AML-193 (cell line): ENCODE measurements at regions not wholly inside any gene's neighbourhood (a gene's known extent, or its start where the extent isn't known, plus 50 kb on each side); places are given as distances from the start of the nearest gene placed in this dataset.

Source experiments
- DNase-seq, 2 experiments: peaks; one replicate each; lab custom pipeline; 2025; lab: John Stamatoyannopoulos, UW

DNA sequence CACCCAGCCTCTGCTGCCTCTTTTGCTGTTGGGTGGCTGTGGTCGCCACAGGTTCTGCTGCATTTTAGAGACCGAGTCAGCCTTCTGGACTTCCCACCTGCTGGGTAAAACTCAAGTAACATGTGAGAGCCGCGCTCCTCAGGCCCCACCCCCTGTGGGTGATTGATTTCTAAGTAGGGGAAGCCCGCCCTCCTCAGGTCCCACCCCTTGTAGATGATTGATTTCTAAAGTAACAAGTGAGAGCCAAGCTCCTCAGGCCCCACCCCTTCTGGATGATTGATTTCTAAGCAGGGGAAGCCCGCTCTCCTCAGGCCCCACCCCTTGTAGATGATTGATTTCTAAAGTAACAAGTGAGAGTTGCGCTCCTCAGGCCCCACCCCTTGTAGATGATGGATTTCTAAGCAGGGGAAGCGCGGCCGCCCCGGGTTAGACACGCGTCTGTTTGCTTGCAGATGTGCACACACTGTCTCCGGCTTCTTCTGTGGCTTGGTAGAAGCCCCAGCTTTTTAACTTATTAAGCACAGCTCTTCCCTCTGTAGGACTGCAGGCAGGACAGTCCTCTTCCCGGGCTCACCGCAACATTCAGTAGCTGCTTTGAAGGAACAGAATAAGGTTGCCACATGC lies 83.4 kb downstream of the FAM43A start:
- DNase-seq = peak; percentile 99 to 100

GRCh38 chr3:194772241-194773000 lies 86.7 kb downstream of the FAM43A start:
- no peak for DNase-seq

GRCh38 chr3:194773216-194773615 lies 87.5 kb downstream of the FAM43A start:
- no peak for DNase-seq

- DNase-seq = no peak
These were observed 88.2 kb downstream of the FAM43A start for GRCh38 chr3:194773771-194774455.

GRCh38 chr3:194775266-194775665 lies 89.6 kb downstream of the FAM43A start:
- no peak for DNase-seq

GRCh38 chr3:194775731-194776130 lies 90.0 kb downstream of the FAM43A start:
- DNase-seq = no peak

GRCh38 chr3:194777729-194778128 lies 92.0 kb downstream of the FAM43A start:
- DNase-seq = no peak

GRCh38 chr3:194779729-194780224 lies 94.1 kb downstream of the FAM43A start:
- DNase-seq = no peak

DNA sequence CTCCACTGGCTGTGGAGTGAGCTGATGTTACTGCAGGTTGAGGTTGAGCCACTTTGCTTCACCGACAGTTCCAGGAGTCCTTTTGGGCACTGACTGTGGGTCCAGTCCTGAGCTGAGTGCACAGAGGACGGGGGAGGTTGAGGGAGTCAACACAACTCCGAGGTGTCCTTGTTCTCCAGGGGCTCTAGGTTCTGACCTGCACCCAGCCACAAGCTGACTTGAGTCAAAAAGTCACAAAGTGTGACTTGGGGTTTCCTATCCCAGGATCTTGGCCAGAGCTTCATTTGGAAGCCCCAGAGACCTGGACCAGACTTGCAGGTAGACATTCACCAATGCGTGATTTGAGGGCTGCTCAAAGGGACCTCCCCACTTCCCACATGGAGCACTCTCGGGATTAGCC lies 95.0 kb downstream of the FAM43A start:
- DNase-seq = no peak

- DNase-seq = no peak
These were observed 95.9 kb downstream of the FAM43A start for GRCh38 chr3:194781617-194782016.

DNA sequence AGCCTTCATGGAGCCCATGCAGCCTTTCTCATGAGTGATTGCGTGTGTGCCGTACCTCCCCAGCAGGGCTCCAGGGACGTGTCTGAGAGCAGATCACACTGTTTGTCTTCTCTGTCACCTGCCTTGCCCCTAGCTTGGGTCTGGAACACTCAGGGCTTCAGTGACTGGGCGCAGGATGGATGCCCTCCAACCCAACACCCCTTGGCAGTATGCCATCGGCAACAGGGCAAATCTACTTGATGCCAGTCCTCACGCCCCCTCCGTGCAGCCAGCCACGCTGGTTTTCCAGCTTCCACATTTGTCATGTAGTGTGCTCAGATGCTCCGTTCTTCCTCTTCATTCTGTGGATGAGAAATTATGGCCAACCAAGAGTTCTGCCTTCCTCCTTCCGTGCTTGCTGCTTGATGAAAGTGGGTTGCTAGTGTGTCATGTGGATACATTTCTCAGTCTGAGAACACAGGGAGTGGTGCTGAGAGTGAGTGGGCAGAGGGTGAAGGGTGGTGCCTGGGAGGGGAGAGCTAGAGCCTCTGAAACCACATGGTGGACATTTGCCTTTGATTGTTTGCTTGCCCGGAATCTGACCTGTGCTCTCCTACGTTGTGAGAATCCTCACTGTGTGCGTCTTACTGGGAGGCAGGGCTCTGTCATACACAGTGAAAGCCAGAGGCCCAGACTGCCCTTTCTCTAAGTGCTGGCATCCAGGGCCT lies 97.2 kb downstream of the FAM43A start:
- no peak for DNase-seq

- no peak for DNase-seq
These were observed 98.7 kb downstream of the FAM43A start for GRCh38 chr3:194784361-194784760.

GRCh38 chr3:194785315-194785714 lies 99.6 kb downstream of the FAM43A start:
- no peak for DNase-seq

GRCh38 chr3:194787072-194787471 lies 101.4 kb downstream of the FAM43A start:
- DNase-seq = no peak

DNA sequence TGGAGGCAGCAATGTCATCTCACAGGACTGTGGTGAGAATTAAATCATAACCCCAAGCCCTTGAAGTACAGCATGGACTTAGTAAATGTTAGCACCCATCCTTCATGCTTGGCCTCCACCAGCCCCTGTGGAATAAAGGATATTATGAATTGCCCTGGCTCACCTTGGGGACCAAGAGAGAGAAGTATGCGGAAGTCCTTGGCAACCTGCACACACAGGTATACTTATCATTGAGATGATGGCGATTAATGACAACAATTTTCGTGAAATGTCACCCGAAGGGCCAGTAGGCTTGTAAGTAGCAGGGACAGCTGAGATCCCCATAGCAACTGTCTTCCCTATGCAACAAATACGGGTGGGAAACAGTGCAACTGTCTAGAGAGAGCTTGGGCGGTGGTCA lies 102.0 kb downstream of the FAM43A start:
- no peak for DNase-seq

- DNase-seq = no peak
These were observed 106.7 kb downstream of the FAM43A start for GRCh38 chr3:194792368-194792767.

- no peak for DNase-seq
These were observed 112.0 kb downstream of the FAM43A start for GRCh38 chr3:194797555-194798250.

- no peak for DNase-seq
These were observed 112.8 kb downstream of the FAM43A start for GRCh38 chr3:194798486-194798885.

DNA sequence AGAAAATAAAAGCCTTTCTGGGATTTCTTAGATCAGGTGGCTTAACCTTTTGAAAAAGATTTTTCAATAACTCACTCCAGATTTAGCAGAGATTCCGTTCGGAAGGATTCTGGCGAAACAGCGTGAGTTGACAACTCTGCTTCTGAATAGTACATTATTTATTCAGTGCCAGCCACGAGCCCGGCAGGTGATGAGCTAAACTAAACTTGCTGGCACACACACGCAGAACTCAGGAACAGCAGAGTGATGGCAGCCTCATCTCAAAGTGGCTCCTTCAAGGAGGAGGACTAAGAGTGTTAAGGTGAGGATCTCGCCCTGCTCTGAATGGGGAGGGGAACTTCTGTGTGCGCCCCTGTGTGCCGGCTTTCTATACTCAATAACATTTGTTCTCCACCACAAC lies 114.3 kb downstream of the FAM43A start:
- DNase-seq = no peak

DNA sequence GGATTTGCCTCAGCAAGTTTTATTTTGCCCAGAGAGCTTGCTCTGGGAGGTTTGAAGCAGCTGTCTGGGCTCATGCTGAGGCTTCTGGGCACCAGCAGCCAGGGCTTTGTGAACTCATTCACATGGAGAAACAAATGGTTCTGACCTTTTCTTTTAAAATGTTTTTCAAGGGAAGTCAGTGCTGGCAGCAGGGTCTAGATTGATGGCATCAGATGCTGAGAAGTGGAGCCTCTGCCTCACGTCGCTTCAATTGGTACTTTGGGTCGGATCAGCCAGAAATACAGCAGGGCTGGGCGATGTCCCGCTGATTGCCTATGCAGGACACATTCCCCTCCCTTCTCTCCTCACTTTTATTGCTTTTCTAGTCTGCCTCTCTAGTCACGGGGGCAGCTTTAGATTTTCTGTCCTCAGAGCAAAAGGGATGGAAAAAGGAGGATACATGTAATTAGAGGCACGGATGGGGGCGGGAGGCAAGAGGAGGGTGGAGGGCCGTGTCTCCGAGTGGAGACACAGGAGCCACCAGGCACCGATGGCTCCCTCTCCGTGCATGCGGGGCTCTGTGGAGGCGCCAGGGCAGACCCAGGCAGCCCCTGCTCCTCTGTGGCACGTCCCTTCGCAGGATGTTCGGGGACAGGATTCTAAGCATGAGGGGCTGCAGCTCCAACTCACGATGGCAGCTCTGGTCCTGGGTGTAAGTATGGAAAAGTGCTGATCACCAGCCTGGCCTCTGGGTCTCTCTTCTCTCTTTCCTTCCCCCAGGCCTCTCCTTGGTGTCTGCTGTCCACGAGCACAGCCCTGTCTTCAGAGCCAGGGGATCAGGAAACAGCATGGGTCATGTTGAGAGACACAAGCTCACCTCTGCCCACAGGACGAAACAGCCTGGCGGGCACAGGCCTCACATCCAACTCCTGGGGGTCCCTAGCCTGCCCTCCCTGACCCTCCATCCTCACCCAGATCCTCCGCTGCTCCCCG lies 116.1 kb downstream of the FAM43A start:
- no peak for DNase-seq

DNA sequence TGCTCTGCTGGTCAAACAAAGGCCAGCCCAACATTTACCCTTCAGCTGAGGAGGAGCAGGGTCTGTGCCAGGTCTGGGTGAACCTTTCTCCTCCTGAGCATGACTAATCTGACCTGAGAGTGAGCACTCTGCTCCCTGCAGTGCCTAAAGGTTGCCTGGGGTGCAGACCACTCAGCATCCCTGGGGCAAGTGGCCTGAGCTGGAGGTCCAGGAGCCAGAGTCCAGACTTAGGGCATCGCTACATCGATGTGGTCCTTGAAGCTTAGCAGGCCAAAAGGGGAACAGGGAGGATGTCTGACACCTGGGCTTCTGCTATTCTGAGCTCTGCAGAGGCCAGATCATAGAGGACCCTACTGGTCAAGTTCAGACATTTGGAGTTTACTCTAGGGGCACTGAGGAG lies 119.1 kb downstream of the FAM43A start:
- DNase-seq = no peak
